ENCODE measurements at regions not wholly inside any gene's neighbourhood (a gene's known extent, or its start where the extent isn't known, plus 50 kb on each side); places are given as distances from the start of the nearest gene placed in this dataset.
"Not testable (repeated sequence)": the region's sequence is repeated elsewhere in the genome, so short reads cannot be mapped to it uniquely, and the experiment has no call there.

DNA sequence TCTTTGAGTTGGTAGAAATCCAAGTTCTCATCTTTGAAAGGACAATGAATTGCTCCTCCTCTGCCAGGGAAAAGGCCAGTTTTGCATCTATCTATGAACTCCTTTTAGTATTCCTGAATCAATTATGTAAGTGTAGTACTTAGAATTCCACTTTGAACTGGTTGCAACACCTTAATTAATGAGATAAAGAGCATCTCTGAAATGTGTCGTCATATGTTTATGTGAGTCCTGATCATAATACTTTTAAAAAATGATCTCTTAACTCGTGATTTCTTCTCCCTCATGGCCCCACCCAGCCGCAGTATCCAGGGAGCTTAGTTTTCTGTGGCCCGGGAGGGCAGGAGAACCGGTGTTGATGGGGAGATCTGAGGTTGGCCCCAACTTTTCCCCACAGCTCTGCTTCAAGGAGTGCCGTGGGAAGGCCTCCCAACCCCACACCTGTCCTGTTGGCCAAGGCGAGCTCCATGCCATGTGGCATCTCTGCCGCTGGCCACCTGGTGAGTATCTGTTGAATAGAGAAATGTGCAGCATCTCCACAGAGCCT lies 203.5 kb downstream of the TMEM121 start:
- not testable (repeated sequence) for TF ChIP-seq POLR2A (IDR thresholded peaks at IDR 0.05; ENCODE audit: low read depth, low read length); POLR2AphosphoS5 (IDR thresholded peaks at IDR 0.05; ENCODE audit: low read depth, low read length); TAF1 (IDR thresholded peaks at IDR 0.05; ENCODE audit: borderline replicate concordance, low read depth, low read length)
